Adrenal gland (tissue), 5 donors: ENCODE measurements at regions not wholly inside any gene's neighbourhood (a gene's known extent, or its start where the extent isn't known, plus 50 kb on each side); places are given as distances from the start of the nearest gene placed in this dataset.

ENCODE experiments used
- POLR2A ChIP-seq, 2 donors: fragments of 450-650 bp; IDR thresholded peaks; one replicate each; pipeline ENCODE4 v1.6.1; 2017; ENCODE audit warnings: antibody characterized with exemption in 2 of 2, mild to moderate bottlenecking in 2 of 2, moderate library complexity in 1 of 2
- TF ChIP-seq, protein P1 (sequence below), 6 experiments: fragments of 450-650 bp in 4 of 6; fragments of 200-600 bp in 2 of 6; sonication (generic) in 1 of 6; IDR thresholded peaks; 1 replicate in 5 of 6; 2 replicates in 1 of 6; pipeline versions ENCODE4 v1.5.1 to v1.8.0; 2016 to 2021; ENCODE audit warnings: antibody characterized with exemption in 6 of 6, mild to moderate bottlenecking in 2 of 6, moderate library complexity in 1 of 6
- donor health status: DM: no; HTN: no; CAD: no.

DNA sequence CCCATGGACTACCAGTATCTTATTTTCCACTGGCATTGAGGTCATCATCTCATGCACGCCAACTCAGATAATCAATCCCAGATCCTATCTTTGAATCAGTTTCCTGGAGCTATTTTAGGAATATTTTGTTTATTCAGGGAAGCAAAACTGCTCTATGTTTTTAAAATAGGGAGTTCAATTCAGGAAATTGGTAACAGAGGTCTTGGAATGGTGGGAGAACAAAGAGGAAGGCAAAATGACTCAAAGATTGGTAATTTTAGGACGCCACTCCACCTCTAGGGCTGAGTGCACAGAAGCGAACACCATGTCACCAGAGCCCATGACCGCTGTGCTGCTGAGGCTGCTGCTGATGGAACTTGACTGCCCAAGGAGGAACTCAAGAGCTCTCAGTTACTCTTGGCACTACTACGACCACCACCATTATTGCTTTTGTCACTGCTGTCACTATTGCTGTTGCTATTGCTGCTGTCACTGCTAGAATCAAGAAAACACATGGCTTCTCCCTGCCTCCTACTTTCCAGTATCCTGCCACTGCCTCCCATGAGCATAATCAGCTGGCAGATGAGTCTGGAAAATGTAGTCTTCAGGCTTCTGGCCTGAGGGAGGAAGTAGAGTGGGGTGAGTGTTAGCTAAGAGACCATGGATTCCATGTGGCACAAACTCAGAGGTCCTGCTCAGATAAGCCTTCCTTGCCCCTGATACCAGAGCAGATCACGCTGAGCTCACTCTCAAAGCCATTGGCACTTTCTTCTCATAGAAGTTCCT is 71.6 kb upstream of the CNIH3 start:
- TF ChIP-seq, protein P1, sequence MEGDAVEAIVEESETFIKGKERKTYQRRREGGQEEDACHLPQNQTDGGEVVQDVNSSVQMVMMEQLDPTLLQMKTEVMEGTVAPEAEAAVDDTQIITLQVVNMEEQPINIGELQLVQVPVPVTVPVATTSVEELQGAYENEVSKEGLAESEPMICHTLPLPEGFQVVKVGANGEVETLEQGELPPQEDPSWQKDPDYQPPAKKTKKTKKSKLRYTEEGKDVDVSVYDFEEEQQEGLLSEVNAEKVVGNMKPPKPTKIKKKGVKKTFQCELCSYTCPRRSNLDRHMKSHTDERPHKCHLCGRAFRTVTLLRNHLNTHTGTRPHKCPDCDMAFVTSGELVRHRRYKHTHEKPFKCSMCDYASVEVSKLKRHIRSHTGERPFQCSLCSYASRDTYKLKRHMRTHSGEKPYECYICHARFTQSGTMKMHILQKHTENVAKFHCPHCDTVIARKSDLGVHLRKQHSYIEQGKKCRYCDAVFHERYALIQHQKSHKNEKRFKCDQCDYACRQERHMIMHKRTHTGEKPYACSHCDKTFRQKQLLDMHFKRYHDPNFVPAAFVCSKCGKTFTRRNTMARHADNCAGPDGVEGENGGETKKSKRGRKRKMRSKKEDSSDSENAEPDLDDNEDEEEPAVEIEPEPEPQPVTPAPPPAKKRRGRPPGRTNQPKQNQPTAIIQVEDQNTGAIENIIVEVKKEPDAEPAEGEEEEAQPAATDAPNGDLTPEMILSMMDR (IDR thresholded peaks at IDR 0.05): no peak
- TF ChIP-seq POLR2A (IDR thresholded peaks at IDR 0.05): no peak
